GM19328 (cell line): ENCODE measurements at regions not wholly inside any gene's neighbourhood (a gene's known extent, or its start where the extent isn't known, plus 50 kb on each side); places are given as distances from the start of the nearest gene placed in this dataset.
"Not testable (repeated sequence)": the region's sequence is repeated elsewhere in the genome, so short reads cannot be mapped to it uniquely, and the experiment has no call there.

Experiments
- ATAC-seq: cut with Tn5 transposase; IDR thresholded peaks from one replicate; pipeline ENCODE4 v1.9.1; 2021; ENCODE audit warnings: mild to moderate bottlenecking, moderate library complexity; ENCODE audit not compliant: unreplicated experiment

DNA sequence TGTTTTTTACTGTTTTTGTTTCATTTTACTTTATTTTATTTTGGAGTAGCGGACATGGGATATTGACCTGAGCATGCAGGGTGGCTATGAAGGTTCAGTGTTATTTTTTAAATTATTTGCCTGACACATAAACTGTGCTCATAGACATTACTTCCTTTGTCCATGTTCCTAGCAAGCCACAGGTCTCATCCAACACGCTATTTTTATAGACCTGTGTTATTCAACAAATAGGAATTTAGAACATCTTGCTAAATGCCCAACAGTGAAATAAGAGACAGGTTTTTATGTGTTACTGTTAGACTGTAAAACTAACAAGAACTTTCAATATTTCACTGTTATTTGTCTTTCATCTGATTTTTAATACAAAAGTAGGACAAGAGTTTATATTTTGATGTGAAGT, 756.4 kb downstream of the KCNT2 start:
- ATAC-seq: no peak

DNA sequence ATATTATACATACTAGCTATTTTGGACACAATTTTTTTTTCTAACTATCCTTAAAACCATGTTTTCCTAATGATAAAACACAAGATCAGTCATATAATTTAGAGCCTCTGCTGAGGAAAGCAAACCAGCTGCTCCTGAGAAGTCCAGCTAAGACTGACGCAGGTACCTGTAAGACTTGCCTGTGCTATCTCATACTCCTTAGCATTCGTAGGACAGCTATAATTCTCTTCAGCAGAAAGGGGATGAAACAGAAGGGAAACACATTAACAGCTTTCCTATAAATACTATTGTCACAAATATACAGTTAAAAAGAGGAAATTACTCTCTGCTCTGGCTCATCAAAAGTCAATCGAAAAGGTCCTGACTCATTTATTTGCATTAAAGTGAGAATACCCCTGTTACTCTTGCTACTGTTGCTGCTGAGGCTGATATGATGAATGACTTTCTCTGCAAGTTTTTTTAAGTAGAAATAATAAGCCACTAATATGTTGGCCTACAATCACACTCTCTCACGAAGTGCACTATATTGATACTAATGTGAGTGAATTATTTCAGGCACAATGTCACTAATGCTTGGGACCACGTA, 757.1 kb downstream of the KCNT2 start:
- no peak for ATAC-seq

DNA sequence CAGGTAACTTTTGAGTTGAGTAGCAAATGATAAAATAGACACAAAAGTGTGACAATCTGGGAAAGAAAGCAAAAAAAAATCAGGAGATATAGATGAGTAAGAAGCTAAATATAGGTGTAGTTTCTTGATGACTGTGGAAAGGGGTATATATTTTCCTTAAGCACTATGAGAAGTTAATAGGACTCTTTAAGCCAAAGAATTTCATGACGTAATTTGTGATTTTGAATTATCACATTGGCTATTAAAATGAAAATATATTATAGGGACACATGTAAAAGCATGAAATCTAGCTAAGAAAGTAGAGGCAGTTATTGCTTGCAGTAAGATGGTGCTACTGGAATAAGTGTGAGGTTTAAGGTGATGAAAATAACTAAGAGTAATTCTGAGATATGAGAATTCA, 759.1 kb downstream of the KCNT2 start:
- ATAC-seq: no peak

DNA sequence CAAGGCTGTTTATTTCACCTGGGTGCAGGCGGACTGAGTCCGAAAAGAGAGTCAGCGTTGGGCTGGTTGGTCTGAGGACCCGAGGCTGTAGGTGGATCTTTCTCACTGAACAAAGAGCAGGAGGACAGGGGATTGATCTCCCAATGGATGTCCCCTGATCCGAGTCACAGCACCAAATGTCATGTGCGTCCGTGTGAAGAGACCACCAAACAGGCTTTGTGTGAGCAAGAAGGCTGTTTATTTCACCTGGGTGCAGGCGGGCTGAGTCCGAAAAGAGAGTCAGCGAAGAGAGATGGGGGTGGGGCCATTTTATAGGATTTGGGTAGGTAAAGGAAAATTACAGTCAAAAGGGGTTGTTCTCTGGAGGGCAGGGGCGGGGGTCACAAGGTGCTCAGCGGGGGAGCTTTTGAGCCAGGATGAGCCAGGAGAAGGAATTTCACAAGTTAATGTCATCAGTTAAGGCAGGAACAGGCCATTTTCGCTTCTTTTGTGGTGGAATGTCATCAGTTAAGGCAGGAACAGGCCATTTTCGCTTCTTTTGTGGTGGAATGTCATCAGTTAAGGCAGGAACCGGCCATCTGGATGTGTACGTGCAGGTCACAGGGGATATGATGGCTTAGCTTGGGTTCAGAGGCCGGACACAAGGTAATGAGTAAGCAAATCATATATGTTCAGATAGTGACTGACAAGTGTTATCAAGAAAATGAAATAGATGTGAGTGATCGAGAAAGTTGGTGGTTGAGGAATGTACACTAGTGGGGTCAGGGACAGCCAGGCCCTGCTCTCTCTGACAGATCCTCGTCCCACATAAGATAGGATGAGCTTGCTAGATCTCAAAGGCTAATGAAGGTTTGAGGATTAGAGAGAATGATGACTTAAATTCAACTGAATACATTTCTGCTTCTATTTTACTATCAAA, 760.0 kb downstream of the KCNT2 start:
- not testable (repeated sequence) for ATAC-seq

DNA sequence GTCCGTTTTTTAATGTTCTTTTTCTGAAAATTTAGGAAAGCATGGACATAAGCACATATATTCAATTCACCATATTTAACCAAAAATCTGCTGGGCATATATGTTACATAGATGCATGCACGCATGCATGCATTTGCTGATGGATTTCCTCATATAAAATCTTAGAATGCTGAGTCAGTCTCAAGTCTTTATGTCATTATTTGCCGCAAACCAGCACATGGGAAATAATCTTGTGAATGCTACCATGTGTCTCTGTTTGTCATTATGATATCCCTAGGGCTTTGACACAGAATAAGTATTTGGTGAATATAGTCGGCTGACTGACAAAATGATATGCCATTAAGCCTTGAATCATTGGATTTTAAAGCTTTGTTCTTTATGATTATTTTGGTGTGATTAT, 776.5 kb downstream of the KCNT2 start:
- ATAC-seq: no peak

DNA sequence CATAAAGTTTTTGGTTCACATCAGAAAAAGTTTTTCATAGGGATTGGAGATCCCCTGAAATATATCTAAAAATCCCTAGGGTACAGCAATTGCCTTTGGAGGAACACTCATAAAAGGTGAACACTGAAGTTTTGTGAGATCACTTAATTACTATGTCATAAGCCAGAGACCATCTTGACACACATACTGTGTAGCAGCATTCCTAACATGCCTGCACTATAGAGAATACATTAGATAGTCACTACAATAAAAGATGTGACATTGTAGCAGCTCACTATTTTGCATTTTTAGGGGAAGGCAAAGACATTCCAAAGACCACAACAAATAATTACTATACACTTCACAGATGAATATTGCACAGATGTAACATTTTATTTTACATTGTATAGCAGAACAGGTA, 779.9 kb downstream of the KCNT2 start:
- ATAC-seq: no peak

DNA sequence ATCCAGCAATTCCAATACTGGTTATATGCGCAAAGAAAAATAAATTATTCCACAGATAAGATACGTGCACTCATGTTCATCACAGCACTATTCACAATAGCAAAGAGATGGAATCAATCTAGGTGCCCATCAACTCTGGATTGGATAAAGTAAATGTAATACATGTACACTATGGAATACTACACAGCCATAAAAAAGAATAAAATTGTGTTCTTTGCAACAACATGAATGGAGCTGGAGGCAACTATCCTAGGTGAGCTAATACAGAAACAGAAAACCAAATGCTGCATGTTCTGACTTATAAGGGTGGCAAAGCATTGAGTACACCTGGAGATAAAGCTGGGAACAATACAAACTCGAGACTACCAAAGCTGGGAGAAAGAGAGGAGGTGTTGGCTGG, 787.3 kb downstream of the KCNT2 start:
- ATAC-seq: no peak

DNA sequence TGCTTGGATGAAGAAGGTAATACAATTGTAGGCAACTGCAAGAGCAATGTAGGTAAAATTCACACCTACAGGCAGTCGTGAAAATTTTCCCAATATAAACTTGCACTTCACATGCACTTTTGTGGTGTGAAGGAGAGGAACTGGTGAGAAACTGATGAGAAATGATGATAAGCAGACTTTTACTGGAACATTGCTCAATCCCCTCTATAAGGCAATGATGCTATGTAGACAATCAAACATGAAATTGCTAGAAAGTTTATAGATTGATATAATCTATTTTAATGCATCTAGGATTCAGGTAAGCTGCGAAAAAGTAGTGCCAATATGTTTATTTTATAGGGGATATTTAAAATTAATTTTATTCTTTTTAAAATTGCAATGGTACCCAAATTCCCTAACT, 802.2 kb downstream of the KCNT2 start:
- no peak for ATAC-seq

DNA sequence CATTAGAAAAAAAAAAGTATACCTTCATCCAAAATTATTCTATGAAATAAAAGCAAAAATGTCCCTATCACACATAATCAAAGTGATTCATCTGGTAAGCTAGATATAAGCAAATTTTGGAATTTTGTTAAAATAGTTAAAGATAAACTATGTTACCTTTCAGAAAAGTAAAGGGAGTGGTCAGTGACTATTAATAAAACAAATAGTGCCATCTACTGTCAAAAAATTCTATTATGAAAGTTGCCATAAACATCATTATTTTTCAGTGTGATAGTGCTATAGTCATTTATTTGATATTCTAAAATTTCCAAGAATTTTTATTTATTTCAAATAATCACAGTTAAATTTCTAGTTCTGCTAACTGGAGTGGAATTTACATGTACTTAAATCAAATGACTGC, 803.7 kb downstream of the KCNT2 start:
- no peak for ATAC-seq

DNA sequence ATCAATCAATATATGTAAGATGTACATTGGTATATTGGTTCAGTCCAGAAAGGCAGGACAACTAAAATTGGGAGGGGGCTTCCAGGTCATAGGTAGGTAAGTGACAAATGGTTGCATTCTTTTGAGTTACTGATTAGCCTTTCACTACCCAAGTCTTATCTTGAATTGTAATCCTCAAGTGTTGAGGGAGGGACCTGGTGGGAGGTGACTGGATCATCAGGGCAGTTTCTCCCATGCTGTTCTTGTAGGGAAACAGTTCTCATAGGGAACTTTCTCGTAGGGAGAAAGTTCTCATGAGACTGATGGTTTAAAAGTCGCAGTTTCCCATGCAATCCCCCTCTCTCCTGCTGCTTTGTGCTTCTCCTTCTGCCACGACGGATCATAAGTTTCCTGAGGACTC, 809.2 kb downstream of the KCNT2 start:
- no peak for ATAC-seq

DNA sequence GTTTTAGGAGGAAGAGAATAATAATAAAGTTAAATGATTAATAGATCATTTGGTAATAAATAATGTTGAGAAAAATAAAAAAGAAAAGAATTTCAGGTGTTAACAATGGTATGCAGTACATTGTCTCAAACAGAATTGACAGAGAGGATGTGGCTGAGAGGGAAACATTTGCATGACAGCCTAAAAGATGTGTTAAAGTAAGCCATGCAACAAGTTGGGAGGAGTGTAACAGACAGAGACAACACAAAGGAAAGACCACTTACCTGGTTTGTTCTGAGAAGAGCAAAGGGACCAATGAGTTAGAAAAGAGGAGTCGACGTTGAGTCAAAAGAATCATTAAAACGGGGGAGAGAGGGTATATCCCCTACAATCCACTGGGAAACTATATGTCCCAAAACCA, 814.0 kb downstream of the KCNT2 start:
- ATAC-seq: no peak

DNA sequence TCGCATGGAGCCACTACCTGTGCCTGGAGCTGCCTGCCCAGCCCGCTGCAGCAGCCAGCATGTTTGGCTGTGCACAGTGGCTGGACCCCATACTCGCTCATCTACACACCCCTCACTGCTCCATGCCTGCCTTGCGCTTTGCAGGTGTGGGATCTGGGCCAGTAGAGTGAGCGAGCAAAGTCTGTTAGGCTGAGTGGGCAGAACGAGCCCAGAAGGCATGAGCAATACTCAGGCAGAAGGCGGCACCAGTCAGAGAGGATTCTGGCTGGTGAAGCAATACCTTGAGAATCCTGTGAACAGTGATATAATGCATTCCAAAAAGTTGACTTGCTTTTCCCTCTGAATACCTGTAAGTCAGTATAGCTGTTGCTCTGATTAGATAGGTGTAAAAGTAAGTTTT, 816.4 kb downstream of the KCNT2 start:
- ATAC-seq: no peak

DNA sequence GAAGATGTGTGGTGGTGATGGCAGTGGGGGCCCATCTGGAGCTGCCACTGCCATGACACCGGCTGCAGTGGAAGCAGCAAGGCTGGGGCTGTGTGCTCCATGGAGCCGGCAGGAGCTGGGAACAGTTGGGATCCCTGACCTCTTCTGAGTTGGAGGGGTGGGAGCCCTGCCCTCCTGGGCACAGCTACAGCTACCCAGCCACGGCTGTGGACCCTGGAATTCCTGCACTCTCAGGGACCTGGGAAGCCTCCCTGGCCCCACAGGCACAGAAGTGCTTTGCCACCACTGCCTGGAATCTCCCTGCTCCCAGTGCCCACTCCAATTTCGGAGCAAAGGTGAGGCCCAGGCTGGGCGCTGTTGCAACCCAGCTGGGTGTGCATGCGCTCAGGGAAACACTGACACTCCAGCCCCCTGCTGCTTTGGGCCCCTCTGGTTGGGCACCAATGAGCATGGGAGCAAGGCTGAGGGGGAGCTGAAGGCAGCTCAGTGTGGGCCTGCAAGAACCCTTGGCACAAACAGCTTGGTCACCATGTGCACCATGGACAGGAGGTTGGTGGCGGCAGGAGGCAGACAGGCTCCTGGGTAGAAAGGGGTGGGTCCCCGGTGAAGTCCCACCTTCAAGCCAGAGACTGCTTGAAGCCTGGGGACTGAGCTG, 817.6 kb downstream of the KCNT2 start:
- ATAC-seq: no peak

DNA sequence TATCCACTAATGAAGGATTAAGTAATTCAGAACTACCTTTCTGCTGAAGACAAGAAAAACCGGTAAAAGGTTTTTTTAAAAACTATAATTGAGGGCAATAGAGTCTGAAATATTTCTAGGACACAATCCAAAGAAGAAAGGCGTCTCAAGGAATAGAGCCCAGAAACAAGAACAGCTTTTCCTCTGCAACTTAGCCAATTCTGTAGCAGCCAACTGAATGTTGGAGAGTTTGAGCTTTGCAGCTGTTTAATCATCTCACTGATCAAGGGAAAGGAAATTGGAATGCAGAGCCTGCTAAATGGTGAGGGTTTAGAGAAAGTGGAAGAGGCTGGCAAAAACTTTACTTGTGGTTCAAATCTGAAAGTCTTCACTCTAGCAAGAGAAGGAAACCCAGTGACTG, 818.9 kb downstream of the KCNT2 start:
- no peak for ATAC-seq

DNA sequence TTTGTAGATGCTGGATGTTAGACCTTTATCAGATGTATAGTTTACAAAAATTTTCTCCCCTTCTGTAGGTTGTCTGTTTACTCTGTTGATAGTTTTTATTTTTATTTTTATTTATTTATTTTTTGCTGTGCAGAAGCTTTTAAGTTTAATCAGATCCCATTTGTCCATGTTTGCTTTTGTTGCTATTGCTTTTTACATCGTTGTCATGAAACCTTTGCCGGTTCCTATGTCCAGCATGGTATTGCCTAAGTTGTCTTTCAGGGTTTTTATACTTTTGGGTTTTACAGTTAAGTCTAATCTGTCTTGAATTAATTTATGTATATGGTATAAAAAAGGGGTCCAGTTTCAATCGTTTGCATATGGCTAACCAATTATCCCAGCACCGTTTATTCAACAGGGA, 819.5 kb downstream of the KCNT2 start:
- ATAC-seq: no peak

DNA sequence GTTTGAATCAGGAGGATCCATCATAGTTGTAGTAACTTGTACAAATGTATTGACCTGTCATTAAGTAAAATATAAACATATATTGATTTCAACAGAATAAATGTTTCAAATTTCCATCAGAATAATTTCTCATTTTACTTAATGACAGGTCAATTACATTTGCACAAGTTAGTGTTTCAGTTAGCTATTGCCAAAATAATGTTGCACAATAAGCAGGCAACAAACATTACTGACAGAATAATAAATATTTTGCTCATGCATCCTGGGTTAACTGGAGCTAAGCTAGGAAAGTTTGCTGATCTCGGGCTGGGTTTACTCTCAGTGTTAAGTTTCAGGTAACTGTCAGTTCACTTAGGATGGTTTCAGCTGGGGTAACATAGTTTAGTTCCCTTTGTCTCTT, 822.4 kb downstream of the KCNT2 start:
- ATAC-seq: no peak

DNA sequence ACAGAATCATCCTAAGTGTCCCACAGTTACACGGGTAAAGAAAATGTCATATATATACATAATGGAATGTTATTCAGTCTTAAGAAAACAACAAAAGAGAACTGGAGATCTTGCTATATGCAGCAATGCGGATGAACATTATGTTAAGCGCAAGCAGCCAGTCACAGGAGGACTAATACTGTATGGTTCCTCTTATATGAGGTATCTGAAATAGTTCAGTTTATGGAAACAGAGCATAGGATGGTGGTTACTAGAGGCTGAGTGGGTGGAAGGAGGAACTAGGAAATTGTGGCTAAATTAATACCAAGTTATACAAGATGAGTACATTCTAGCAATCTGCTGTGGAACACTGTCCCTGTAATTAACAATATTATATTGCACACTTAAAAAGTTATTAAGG, 834.3 kb downstream of the KCNT2 start:
- ATAC-seq: no peak

DNA sequence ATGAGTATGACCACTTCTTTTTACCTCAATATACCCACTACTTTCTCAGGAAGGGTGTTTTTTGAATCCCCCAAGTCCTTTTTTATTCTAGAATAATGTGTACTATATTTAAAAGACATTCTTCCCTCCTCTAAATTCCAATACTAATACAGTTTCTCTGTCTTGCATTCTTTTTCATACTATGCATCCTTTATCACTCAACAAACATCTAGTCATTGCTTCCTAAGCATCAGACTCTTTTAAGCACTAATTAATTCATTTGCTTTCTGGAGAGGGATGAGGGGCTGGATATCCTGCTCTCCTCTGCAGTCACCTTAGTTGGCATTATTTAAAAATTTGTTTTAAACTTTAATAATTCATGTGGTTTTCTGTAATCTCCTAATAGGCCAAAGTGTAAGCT, 838.8 kb downstream of the KCNT2 start:
- no peak for ATAC-seq

DNA sequence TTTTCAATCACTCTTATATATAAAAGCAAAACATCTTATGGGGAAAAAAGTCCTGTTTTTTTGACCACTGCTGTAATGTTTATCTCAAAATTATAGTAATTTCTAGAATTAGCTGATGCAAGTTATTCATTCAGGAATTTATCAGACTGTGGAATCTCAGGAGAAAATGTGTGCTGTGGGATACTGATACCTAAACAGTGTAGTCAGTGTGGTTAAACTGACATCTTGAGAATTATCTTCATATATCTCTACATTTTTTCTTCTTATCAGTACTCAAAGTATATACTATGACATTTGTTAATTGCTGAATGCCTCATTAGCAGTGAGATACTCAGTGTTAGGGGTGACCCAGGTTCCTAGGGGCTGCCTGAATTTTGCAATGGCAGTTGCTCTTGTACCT, 839.3 kb downstream of the KCNT2 start:
- no peak for ATAC-seq

DNA sequence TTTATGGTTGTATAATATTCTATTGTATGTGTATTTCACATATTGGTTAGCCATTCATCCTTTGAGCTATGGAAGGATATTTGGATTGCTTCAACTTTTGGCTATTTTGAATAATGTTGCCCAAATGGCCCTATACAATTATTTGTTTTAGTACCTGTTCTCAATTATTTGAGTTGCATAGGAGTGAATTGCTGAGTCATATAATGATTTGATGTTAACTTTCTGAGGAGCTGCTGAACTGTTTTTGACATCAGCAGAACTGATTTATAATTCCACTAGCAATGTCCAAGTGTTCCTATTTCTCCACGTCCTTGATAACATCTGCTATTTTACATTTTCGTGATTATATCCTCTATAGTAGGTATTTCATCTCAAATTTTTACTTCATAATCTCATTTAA, 839.9 kb downstream of the KCNT2 start:
- no peak for ATAC-seq

DNA sequence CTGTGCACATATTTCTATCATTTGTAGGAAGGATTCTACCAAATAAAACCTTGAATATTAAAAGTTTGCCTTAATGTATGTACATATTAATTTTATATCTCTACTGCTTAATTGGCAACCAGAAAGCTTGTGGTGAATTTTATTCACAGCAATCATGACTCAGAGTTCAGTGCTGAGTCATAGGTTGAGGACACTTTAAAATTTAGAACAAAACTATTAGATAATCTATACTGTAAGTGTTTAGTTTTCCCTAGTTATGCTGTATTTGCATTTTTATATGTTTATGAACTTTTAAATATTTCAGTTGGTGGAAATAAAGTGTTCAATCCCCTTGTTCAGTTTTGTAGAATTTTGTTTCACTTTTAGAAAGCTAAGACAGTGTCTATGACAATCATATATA, 841.5 kb downstream of the KCNT2 start:
- ATAC-seq: no peak

DNA sequence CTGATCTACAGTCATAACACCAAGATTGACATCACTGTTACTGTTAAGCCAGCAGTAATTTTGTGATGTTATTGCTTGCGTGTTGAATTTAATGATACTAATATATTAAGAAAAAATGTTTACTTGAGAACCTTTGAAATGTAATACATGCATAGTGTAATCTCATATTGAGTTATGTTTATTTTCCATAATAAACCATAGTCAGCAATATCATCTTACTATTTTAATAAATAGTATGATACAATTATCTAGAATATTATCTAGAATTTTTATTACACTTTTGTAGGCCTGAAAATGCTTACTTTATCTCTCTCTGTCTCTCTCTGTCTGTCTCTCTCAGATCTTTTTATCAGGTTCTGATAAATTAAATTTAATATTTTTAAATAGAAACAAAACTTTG, 843.1 kb downstream of the KCNT2 start:
- no peak for ATAC-seq
